GM23248 (cell line): ENCODE measurements at regions not wholly inside any gene's neighbourhood (a gene's known extent, or its start where the extent isn't known, plus 50 kb on each side); places are given as distances from the start of the nearest gene placed in this dataset.

Experiments
- EZH2 ChIP-seq: fragments of 200-600 bp; sonication (generic); IDR thresholded peaks from 2 replicates; pipeline ENCODE4 v1.6.1; 2018; ENCODE audit warnings: antibody characterized with exemption, mild to moderate bottlenecking; ENCODE audit not compliant: insufficient read depth, poor library complexity, severe bottlenecking
- EZH2phosphoT487 ChIP-seq: fragments of 200-600 bp; sonication (generic); IDR thresholded peaks from 2 replicates; pipeline ENCODE4 v1.6.1; 2018; ENCODE audit warnings: antibody characterized with exemption, moderate library complexity, mild to moderate bottlenecking, low read depth; ENCODE audit not compliant: insufficient read depth

DNA sequence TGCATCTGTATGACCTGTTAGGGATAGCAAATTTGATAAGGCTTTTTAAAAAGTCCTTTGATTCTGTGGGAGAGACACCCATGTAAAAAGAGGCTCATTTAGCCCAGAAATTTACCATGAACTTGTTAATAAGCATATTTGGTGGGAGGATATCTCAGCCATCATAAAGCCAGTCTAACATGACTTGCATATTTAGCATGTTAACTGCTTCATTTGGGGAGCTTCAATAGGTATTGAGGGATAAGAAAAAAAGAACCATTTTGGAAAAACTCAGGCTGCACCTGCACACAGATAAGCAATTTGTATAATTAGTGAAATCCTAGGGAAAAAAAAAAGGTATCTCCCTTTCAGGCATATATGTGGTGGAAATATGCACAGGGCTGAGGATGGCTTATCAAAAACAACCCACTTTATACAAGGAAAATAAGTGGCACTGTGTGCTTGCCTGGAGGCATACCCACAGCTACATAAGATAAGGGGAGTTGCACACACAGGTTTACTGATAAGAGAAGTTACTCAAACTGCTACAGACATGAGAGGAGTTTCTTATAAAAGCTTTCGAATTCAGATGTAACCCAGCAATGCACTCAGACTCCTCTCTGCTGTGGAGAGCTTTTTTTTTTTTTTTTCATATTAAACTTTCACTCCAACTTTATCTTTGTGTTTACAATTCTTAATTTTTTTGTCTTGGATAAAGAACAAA is 372.9 kb upstream of the RBMY1B start:
- TF ChIP-seq EZH2 (no peak), EZH2phosphoT487 (no peak)
